ENCODE measurements at regions not wholly inside any gene's neighbourhood (a gene's known extent, or its start where the extent isn't known, plus 50 kb on each side); places are given as distances from the start of the nearest gene placed in this dataset.

GRCh38 chr16:11409398-11409797 is 64.1 kb downstream of the RMI2 start:
- TF ChIP-seq CTCF (IDR thresholded peaks at IDR 0.05) = no peak
- TF ChIP-seq POLR2A (IDR thresholded peaks at IDR 0.05) = no peak
- no peak for TF ChIP-seq EP300 (IDR thresholded peaks at IDR 0.05)
- TF ChIP-seq POLR2AphosphoS5 (IDR thresholded peaks at IDR 0.05) = no peak

All from sigmoid colon (tissue), 4 donors.